H1 (cell line): ENCODE measurements at regions not wholly inside any gene's neighbourhood (a gene's known extent, or its start where the extent isn't known, plus 50 kb on each side); places are given as distances from the start of the nearest gene placed in this dataset.

Experiments used
- CTCF ChIA-PET: fragments of 300-600 bp; sonication (Branson Sonifier 250); formaldehyde crosslinking; loops from one replicate; lab custom pipeline; 2021; ENCODE audit not compliant: partially characterized antibody; lab: Charles Lee
- POLR2A ChIA-PET: fragments of 300-600 bp; sonication (Branson Sonifier 250); formaldehyde crosslinking; loops from one replicate; lab custom pipeline; 2021; ENCODE audit warnings: inconsistent platforms; ENCODE audit not compliant: partially characterized antibody; lab: Charles Lee
- DNase-seq, 2 experiments: peaks; one replicate each; pipeline versions ENCODE4 v3.0.0 to v3.0.0-alpha.2; 2010 to 2022; ENCODE audit warnings: low spot score in 2 of 2, low read depth in 1 of 2, mixed read lengths in 1 of 2
- FAIRE-seq: peaks from 2 replicates; lab custom pipeline; 2011; peaks lifted over from hg19 to GRCh38; lab: Jason Lieb, UNC
- H2AFZ ChIP-seq: 2 replicates; pipeline ENCODE4 v1.8.1; 2012; ENCODE audit warnings: low read length, inconsistent platforms
- H2AK5ac ChIP-seq: 2 replicates; pipeline ENCODE4 v1.6.1; 2013; ENCODE audit warnings: low read depth, low read length
- H2BK120ac ChIP-seq: replicated peaks from 2 replicates; pipeline ENCODE3; 2013; ENCODE audit warnings: low read depth, low read length, inconsistent platforms
- H2BK12ac ChIP-seq: 2 replicates; pipeline ENCODE4 v1.6.1; 2013; ENCODE audit warnings: low read depth, low read length
- H2BK15ac ChIP-seq: 2 replicates; pipeline ENCODE4 v1.6.1; 2013; ENCODE audit warnings: low read length
- H2BK20ac ChIP-seq: 2 replicates; pipeline ENCODE4 v1.6.1; 2013; ENCODE audit warnings: low read length
- H2BK5ac ChIP-seq: 2 replicates; pipeline ENCODE4 v1.6.1; 2013; ENCODE audit warnings: low read depth, low read length
- H3K14ac ChIP-seq: 2 replicates; pipeline ENCODE4 v1.6.1; 2013; ENCODE audit warnings: inconsistent platforms; ENCODE audit not compliant: insufficient read length
- H3K18ac ChIP-seq: 2 replicates; pipeline ENCODE4 v1.6.1; 2013; ENCODE audit warnings: low read length; ENCODE audit errors: extremely low read depth
- H3K23ac ChIP-seq: 2 replicates; pipeline ENCODE4 v1.6.1; 2013; ENCODE audit warnings: inconsistent platforms; ENCODE audit not compliant: insufficient read length
- H3K23me2 ChIP-seq: 2 replicates; pipeline ENCODE4 v1.6.1; 2013; ENCODE audit warnings: low read depth, low read length
- H3K27ac ChIP-seq: 2 replicates; pipeline ENCODE4 v1.6.1; 2011; ENCODE audit warnings: low read depth, low read length, inconsistent platforms
- H3K27me3 ChIP-seq, 4 experiments: replicated peaks in 1 of 4; 1 replicate in 1 of 4; 2 replicates in 3 of 4; pipeline versions ENCODE4 v1.6.1 to v1.8.1; 2011 to 2013; ENCODE audit warnings: low read length in 3 of 4, mild to moderate bottlenecking in 3 of 4, inconsistent platforms in 2 of 4, mixed read lengths in 2 of 4, moderate library complexity in 1 of 4; ENCODE audit not compliant: control insufficient read depth in 3 of 4, insufficient read depth in 3 of 4; ENCODE audit errors: extremely low read depth in 1 of 4
- H3K36me3 ChIP-seq, 4 experiments: 2 replicates each; pipeline versions ENCODE4 v1.6.1 to v1.8.1; 2011 to 2013; ENCODE audit warnings: mild to moderate bottlenecking in 4 of 4, low read length in 3 of 4, moderate library complexity in 2 of 4, control low read depth in 1 of 4, inconsistent platforms in 1 of 4; ENCODE audit not compliant: insufficient read depth in 4 of 4, control insufficient read depth in 2 of 4
- H3K4ac ChIP-seq: replicated peaks from 2 replicates; pipeline ENCODE3; 2013; ENCODE audit warnings: low read length, low read depth, mixed read lengths, inconsistent platforms; ENCODE audit not compliant: insufficient read length
- H3K4me1 ChIP-seq, 4 experiments: replicated peaks in 1 of 4; 1 replicate in 1 of 4; 2 replicates in 3 of 4; pipeline versions ENCODE4 v1.6.1 to v1.8.1; 2011 to 2013; ENCODE audit warnings: low read length in 3 of 4, inconsistent platforms in 2 of 4, mixed read lengths in 1 of 4; ENCODE audit not compliant: insufficient read depth in 4 of 4, control insufficient read depth in 3 of 4
- H3K4me2 ChIP-seq, 2 experiments: 2 replicates each; pipeline versions ENCODE4 v1.6.1 to v1.8.1; 2011 to 2013; ENCODE audit warnings: low read depth in 2 of 2, low read length in 2 of 2, control low read depth in 1 of 2, inconsistent platforms in 1 of 2, mild to moderate bottlenecking in 1 of 2; ENCODE audit not compliant: insufficient read depth in 1 of 2
- H3K4me3 ChIP-seq, 4 experiments: fragments of 200-600, 300-600 bp in 1 of 4; sonication (generic), shearing (Covaris generic), sonication (Bioruptor Twin) in 1 of 4; 2 replicates each; pipeline versions ENCODE4 v1.5.1 to v1.8.1; 2011 to 2016; ENCODE audit warnings: low read length in 4 of 4, low read depth in 3 of 4, control low read depth in 2 of 4, inconsistent platforms in 2 of 4, mild to moderate bottlenecking in 2 of 4, mixed read lengths in 1 of 4, moderate library complexity in 1 of 4; ENCODE audit not compliant: insufficient read depth in 2 of 4; ENCODE audit errors: extremely low read depth in 1 of 4
- H3K56ac ChIP-seq: replicated peaks from 2 replicates; pipeline ENCODE3; 2013; ENCODE audit warnings: low read depth, mild to moderate bottlenecking, mixed read lengths, low read length, inconsistent platforms; ENCODE audit not compliant: insufficient read length
- H3K79me1 ChIP-seq: 2 replicates; pipeline ENCODE4 v1.6.1; 2013; ENCODE audit warnings: low read depth, low read length, control low read depth
- H3K79me2 ChIP-seq, 2 experiments: 2 replicates each; pipeline versions ENCODE4 v1.6.1 to v1.8.1; 2012 to 2013; ENCODE audit warnings: low read length in 2 of 2, mild to moderate bottlenecking in 2 of 2, inconsistent platforms in 1 of 2; ENCODE audit not compliant: insufficient read depth in 2 of 2, control insufficient read depth in 1 of 2
- H3K9ac ChIP-seq, 4 experiments: replicated peaks in 1 of 4; 1 replicate in 1 of 4; 2 replicates in 3 of 4; pipeline versions ENCODE4 v1.6.1 to v1.8.1; 2011 to 2013; ENCODE audit warnings: low read depth in 3 of 4, low read length in 3 of 4, control low read depth in 2 of 4, mild to moderate bottlenecking in 2 of 4, moderate library complexity in 2 of 4, inconsistent platforms in 1 of 4; ENCODE audit errors: extremely low read depth in 1 of 4
- H3K9me3 ChIP-seq, 2 experiments: 2 replicates each; pipeline versions ENCODE4 v1.6.1 to v1.8.1; 2012 to 2013; ENCODE audit warnings: mild to moderate bottlenecking in 2 of 2, moderate library complexity in 2 of 2, control low read depth in 1 of 2, inconsistent platforms in 1 of 2, low read depth in 1 of 2, low read length in 1 of 2, mixed read lengths in 1 of 2; ENCODE audit not compliant: insufficient read depth in 2 of 2
- H4K20me1 ChIP-seq, 2 experiments: replicated peaks in 1 of 2; 2 replicates each; pipeline versions ENCODE3 to v1.8.1; 2011 to 2013; ENCODE audit warnings: inconsistent platforms in 2 of 2, low read length in 2 of 2, mild to moderate bottlenecking in 1 of 2; ENCODE audit not compliant: insufficient read depth in 2 of 2, control insufficient read depth in 1 of 2
- H4K5ac ChIP-seq: 2 replicates; pipeline ENCODE4 v1.6.1; 2013; ENCODE audit warnings: low read length, low read depth, mixed read lengths, inconsistent platforms; ENCODE audit not compliant: insufficient read length
- H4K8ac ChIP-seq: 2 replicates; pipeline ENCODE4 v1.8.0; 2013; ENCODE audit warnings: mild to moderate bottlenecking, moderate library complexity, low read length, inconsistent platforms; ENCODE audit not compliant: insufficient read depth; ENCODE audit errors: extremely low read depth
- H4K91ac ChIP-seq: replicated peaks from 2 replicates; pipeline ENCODE3; 2013; ENCODE audit warnings: low read length, mixed read lengths, inconsistent platforms; ENCODE audit not compliant: insufficient read length
- CBX5 ChIP-seq: fragments of 300-800, 300-1000 bp; sonication (generic); IDR thresholded peaks from 2 replicates; pipeline ENCODE4 v1.7.1; 2016; ENCODE audit warnings: antibody characterized with exemption, low read length, low read depth
- EP300 ChIP-seq, 2 experiments: IDR thresholded peaks; 1 replicate in 1 of 2; 2 replicates in 1 of 2; pipeline ENCODE4 v1.6.1; 2011 to 2012; ENCODE audit warnings: low read depth in 2 of 2, low read length in 2 of 2, mild to moderate bottlenecking in 2 of 2, borderline replicate concordance in 1 of 2, inconsistent platforms in 1 of 2, moderate library complexity in 1 of 2
- HDAC6 ChIP-seq: IDR thresholded peaks from one replicate; pipeline ENCODE4 v1.7.1; 2012; ENCODE audit warnings: low read depth, mild to moderate bottlenecking, inconsistent platforms, low read length, moderate library complexity
- PHF8 ChIP-seq: fragments of 200-600 bp; sonication (generic); conservative IDR thresholded peaks from 2 replicates; pipeline ENCODE4 v1.7.1; 2012; ENCODE audit warnings: low read depth, mild to moderate bottlenecking, inconsistent platforms, low read length, moderate library complexity
- SP1 ChIP-seq: IDR thresholded peaks from 2 replicates; pipeline ENCODE4 v1.6.1; 2011; ENCODE audit warnings: low read depth, low read length
- WGBS, 2 experiments: shearing (Covaris generic) in 1 of 2; methylation state at CpG; one replicate each; pipeline versions ENCODE4 v1.1.6 to v1.1.7; 2013 to 2015; ENCODE audit warnings: low lambda C conversion rate in 2 of 2, mixed read lengths in 2 of 2, inconsistent platforms in 1 of 2, low coverage in 1 of 2, missing lambda C conversion rate in 1 of 2; ENCODE audit not compliant: insufficient replicate concordance in 2 of 2, insufficient coverage in 1 of 2, insufficient read length in 1 of 2; ENCODE audit errors: extremely low coverage in 1 of 2, missing lambda C conversion rate in 1 of 2; 5-methylcytosine and 5-hydroxymethylcytosine counted together

DNA sequence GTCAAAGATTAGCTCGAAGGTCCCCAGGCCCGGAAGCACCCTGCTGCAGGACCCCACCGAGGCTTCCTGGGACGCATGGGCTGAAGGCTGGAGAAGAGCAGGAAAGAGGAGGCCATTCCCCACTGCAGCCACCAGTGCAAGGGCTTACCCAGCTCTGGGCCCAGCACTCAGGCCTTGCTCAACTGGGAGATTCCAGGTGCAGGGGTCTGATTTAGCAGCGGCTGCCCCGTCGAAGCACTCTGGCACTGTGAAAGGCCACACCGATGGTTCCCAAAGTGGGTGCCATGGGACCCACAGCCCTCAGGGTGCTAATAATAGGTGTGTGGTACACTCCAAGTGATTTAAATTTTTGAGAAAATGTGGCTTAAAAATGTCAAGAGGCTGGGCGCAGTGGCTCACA lies 130.9 kb downstream of the OAT start:
- DNase-seq (no peak), FAIRE-seq (no peak)
- WGBS, 2 experiments: 89% methylated on average over 9 of the region's 9 CpGs; no CpG with 5 or more reads in 1 of the 2 experiments
- Histone ChIP-seq H3K9ac (no peak overlapping the region), H2BK5ac (no peak overlapping the region), H3K56ac (no peak overlapping the region), H3K18ac (no peak overlapping the region), H4K91ac (no peak overlapping the region), H3K79me1 (no peaks in the 10 kb centered on the region), H2BK120ac (no peak overlapping the region), H3K4me1 (no peaks in the 10 kb centered on the region; a peak in 1 of 7 replicates), H2AFZ (no peak overlapping the region), H3K4me3 (no peak overlapping the region), H3K79me2 (no peaks in the 10 kb centered on the region), H3K27ac (no peak overlapping the region), H3K36me3 (no peaks in the 10 kb centered on the region), H2AK5ac (no peak overlapping the region), H3K9me3 (no peaks in the 10 kb centered on the region), H3K14ac (no peak overlapping the region), H3K4ac (no peak overlapping the region), H4K8ac (no peak overlapping the region), H4K5ac (no peak overlapping the region), H4K20me1 (no peaks in the 10 kb centered on the region), H2BK12ac (no peak overlapping the region), H2BK20ac (no peak overlapping the region), H3K27me3 (no peaks in the 10 kb centered on the region; a peak in 1 of 7 replicates), H3K4me2 (no peak overlapping the region), H3K23ac (no peak overlapping the region), H2BK15ac (no peak overlapping the region), H3K23me2 (no peaks in the 10 kb centered on the region)
- POLR2A ChIA-PET: no interaction called here
- CTCF ChIA-PET: interaction anchor here (1.1 to 1.2 kb wide), 2 partner anchors 12 to 35 kb away, joined by 3 read pairs; no protein-coding TSS in a partner anchor
- TF ChIP-seq HDAC6: no peak
- no peak for TF ChIP-seq PHF8
- TF ChIP-seq EP300 (IDR thresholded peaks at IDR 0.05; ENCODE audit: borderline replicate concordance in 1 of 2, low read depth in 2 of 2, low read length in 2 of 2): no peak
- TF ChIP-seq CBX5: no peak
- TF ChIP-seq SP1: no peak
